Ishikawa (cell line): ENCODE measurements at regions not wholly inside any gene's neighbourhood (a gene's known extent, or its start where the extent isn't known, plus 50 kb on each side); places are given as distances from the start of the nearest gene placed in this dataset.

Source experiments
- CEBPB ChIP-seq: IDR thresholded peaks from 2 replicates; pipeline ENCODE4 v1.6.1; 2012
- CREB1 ChIP-seq: IDR thresholded peaks from 2 replicates; pipeline ENCODE4 v1.6.1; 2012; ENCODE audit warnings: low read depth
- EGR1 ChIP-seq: IDR thresholded peaks from 2 replicates; pipeline ENCODE4 v1.6.1; 2012
- EP300 ChIP-seq: IDR thresholded peaks from 2 replicates; pipeline ENCODE4 v1.6.1; 2012; ENCODE audit warnings: borderline replicate concordance
- FOXM1 ChIP-seq: IDR thresholded peaks from 2 replicates; pipeline ENCODE4 v1.6.1; 2012; ENCODE audit warnings: low read depth, borderline replicate concordance
- MAX ChIP-seq: IDR thresholded peaks from 2 replicates; pipeline ENCODE4 v1.6.1; 2012
- NFIC ChIP-seq: IDR thresholded peaks from 2 replicates; pipeline ENCODE4 v1.6.1; 2012
- RAD21 ChIP-seq: IDR thresholded peaks from 2 replicates; pipeline ENCODE4 v1.6.1; 2012; ENCODE audit warnings: low read depth
- REST ChIP-seq: IDR thresholded peaks from 2 replicates; pipeline ENCODE4 v1.6.1; 2012; ENCODE audit warnings: low read depth, mild to moderate bottlenecking
- TAF1 ChIP-seq: IDR thresholded peaks from 2 replicates; pipeline ENCODE4 v1.6.1; 2012; ENCODE audit warnings: low read depth, mild to moderate bottlenecking
- TCF12 ChIP-seq: IDR thresholded peaks from 2 replicates; pipeline ENCODE4 v1.6.1; 2012; ENCODE audit warnings: low read depth
- TEAD4 ChIP-seq: IDR thresholded peaks from 2 replicates; pipeline ENCODE4 v1.6.1; 2012
- USF1 ChIP-seq: IDR thresholded peaks from 2 replicates; pipeline ENCODE4 v1.6.1; 2012
- YY1 ChIP-seq: IDR thresholded peaks from 2 replicates; pipeline ENCODE4 v1.6.1; 2012; ENCODE audit warnings: low read depth
- ZBTB7A ChIP-seq: IDR thresholded peaks from 2 replicates; pipeline ENCODE4 v1.6.1; 2012; ENCODE audit warnings: low read depth

- TF ChIP-seq EP300 = no peak
- no peak for TF ChIP-seq USF1
- TF ChIP-seq CREB1 = no peak
- no peak for TF ChIP-seq CEBPB
- TF ChIP-seq ZBTB7A = no peak
- no peak for TF ChIP-seq FOXM1
- no peak for TF ChIP-seq EGR1
- TF ChIP-seq REST = no peak
Observed at GRCh38 chr2:208549546-208550158, 143.1 kb downstream of the PTH2R start.

GRCh38 chr2:208552943-208553342 is 146.4 kb downstream of the PTH2R start:
- TF ChIP-seq USF1 (no peak), FOXM1 (no peak), EP300 (no peak)

GRCh38 chr2:208556983-208557484 is 150.4 kb downstream of the PTH2R start:
- no peak for TF ChIP-seq TEAD4
- TF ChIP-seq CEBPB = no peak
- TF ChIP-seq MAX = no peak
- TF ChIP-seq TCF12 = no peak
- no peak for TF ChIP-seq ZBTB7A
- no peak for TF ChIP-seq YY1
- TF ChIP-seq RAD21 = no peak
- no peak for TF ChIP-seq USF1

GRCh38 chr2:208565690-208566416 is 159.3 kb downstream of the PTH2R start:
- TF ChIP-seq MAX = no peak
- TF ChIP-seq TCF12 = no peak
- TF ChIP-seq RAD21 = no peak
- TF ChIP-seq EP300 = no peak
- no peak for TF ChIP-seq NFIC
- TF ChIP-seq REST = no peak
- no peak for TF ChIP-seq FOXM1
- no peak for TF ChIP-seq YY1
- TF ChIP-seq ZBTB7A = no peak
- TF ChIP-seq USF1 = no peak
- no peak for TF ChIP-seq CEBPB
- no peak for TF ChIP-seq EGR1
- TF ChIP-seq TEAD4 = no peak
- no peak for TF ChIP-seq TAF1
- no peak for TF ChIP-seq CREB1

GRCh38 chr2:208568203-208568602 is 161.6 kb downstream of the PTH2R start:
- TF ChIP-seq ZBTB7A (no peak), USF1 (no peak), REST (no peak), CREB1 (no peak), EGR1 (no peak), YY1 (no peak), TCF12 (no peak), EP300 (no peak), NFIC (no peak), TAF1 (no peak), FOXM1 (no peak), TEAD4 (no peak), CEBPB (no peak), MAX (no peak), RAD21 (no peak)
